Lower leg skin (tissue), 4 donors: ENCODE measurements at regions not wholly inside any gene's neighbourhood (a gene's known extent, or its start where the extent isn't known, plus 50 kb on each side); places are given as distances from the start of the nearest gene placed in this dataset.
"Not testable (repeated sequence)": the region's sequence is repeated elsewhere in the genome, so short reads cannot be mapped to it uniquely, and the experiment has no call there.

Experiments used
- DNase-seq, 2 donors: peaks; one replicate each; pipeline ENCODE4 v3.0.0-alpha.2; 2019; ENCODE audit warnings: low spot score in 2 of 2
- H3K4me3 ChIP-seq: fragments of 200-600 bp; sonication (generic); 2 replicates; pipeline ENCODE4 v1.5.1; 2017; ENCODE audit warnings: mild to moderate bottlenecking, low read depth; ENCODE audit not compliant: poor library complexity, severe bottlenecking
- POLR2A ChIP-seq, 2 donors: fragments of 450-650 bp; IDR thresholded peaks; one replicate each; pipeline ENCODE4 v1.6.1; 2016 to 2017; ENCODE audit warnings: antibody characterized with exemption in 2 of 2, mild to moderate bottlenecking in 1 of 2, moderate library complexity in 1 of 2
- WGBS, 2 donors: methylation state at CpG; one replicate each; pipeline ENCODE4 v1.1.5; 2018; 5-methylcytosine and 5-hydroxymethylcytosine counted together
- intact Hi-C: fragments of 100-400 bp; cut with DNase I; formaldehyde crosslinking; loops from one replicate; pipeline ENCODE4 v1.15.0; 2023; ENCODE audit warnings: low total_unique reads
- TF ChIP-seq, protein P1 (sequence below), 3 donors: fragments of 450-650 bp; IDR thresholded peaks; one replicate each; pipeline ENCODE4 v1.5.1; 2016; ENCODE audit warnings: antibody characterized with exemption in 3 of 3, mild to moderate bottlenecking in 3 of 3, moderate library complexity in 2 of 3

DNA sequence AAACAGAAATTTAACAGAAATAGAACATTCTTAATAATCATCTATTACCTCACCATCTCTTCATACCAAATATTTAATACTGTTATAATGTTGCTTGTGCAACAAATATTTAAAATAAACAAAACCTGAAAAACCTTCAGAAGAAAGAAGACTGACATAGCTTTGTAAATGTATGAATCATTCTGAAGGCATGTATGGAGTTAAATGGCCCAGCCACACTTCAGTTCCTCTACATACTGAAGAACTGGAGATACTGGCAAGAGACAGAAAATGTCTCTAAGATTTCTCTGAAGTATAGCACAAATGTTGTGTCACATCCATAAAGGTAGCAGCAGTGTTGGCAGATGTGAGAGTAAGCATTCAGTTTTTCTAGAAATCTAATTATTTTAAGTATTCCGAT, 275.3 kb upstream of the FGF13 start:
- DNase-seq: no peak
- no peak overlapping the region for H3K4me3 ChIP-seq
- intact Hi-C loops: no loop called here
- 95% methylated on average over 1 of the region's 1 CpG for WGBS, 2 donors
- TF ChIP-seq, protein P1, sequence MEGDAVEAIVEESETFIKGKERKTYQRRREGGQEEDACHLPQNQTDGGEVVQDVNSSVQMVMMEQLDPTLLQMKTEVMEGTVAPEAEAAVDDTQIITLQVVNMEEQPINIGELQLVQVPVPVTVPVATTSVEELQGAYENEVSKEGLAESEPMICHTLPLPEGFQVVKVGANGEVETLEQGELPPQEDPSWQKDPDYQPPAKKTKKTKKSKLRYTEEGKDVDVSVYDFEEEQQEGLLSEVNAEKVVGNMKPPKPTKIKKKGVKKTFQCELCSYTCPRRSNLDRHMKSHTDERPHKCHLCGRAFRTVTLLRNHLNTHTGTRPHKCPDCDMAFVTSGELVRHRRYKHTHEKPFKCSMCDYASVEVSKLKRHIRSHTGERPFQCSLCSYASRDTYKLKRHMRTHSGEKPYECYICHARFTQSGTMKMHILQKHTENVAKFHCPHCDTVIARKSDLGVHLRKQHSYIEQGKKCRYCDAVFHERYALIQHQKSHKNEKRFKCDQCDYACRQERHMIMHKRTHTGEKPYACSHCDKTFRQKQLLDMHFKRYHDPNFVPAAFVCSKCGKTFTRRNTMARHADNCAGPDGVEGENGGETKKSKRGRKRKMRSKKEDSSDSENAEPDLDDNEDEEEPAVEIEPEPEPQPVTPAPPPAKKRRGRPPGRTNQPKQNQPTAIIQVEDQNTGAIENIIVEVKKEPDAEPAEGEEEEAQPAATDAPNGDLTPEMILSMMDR (IDR thresholded peaks at IDR 0.05): no peak
- TF ChIP-seq POLR2A (IDR thresholded peaks at IDR 0.05): no peak

DNA sequence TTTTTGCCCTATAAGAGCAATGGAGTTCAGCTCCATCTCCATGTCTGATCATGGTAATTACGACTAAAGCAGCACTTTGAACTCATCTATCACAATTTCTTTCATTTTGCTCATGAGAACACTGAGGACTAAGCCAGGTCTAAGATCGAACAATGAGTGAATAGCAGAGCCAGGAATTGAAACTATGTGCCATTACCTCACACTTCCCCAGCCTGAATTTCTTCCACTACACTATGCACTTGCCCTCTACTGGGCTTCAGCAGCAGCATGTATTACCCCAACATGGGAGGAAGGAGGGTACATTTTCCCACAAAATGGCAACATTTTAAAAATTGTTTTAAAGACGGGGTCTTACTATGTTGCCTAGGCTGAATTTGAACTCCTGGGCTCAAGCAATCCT, 274.7 kb upstream of the FGF13 start:
- intact Hi-C loops: no loop called here
- DNase-seq: no peak
- 52 to 75% methylated on average over 3 of the region's 3 CpGs for WGBS, 2 donors
- H3K4me3 ChIP-seq: no peak overlapping the region
- TF ChIP-seq POLR2A (IDR thresholded peaks at IDR 0.05): no peak
- TF ChIP-seq, protein P1 (IDR thresholded peaks at IDR 0.05): no peak

DNA sequence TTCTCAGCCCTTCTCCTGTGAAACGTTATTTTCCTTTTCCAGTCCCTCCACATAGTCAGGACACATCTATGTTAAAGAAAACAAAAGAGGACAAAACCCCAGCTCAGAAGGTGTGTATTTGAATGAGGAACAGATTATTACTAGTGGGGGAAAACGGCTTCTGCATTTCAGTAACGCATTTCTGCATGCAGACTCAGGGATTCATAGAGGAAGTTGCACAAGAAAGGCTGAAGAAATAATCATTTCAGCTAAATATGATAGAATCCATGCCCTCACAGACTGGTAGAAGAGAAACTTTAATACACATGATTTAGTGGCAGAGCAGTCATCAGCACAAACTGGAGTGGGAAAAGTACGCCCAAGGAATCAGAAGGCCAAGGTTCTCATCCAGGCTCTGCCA, 270.8 kb upstream of the FGF13 start:
- DNase-seq: no peak
- WGBS, 2 donors: 71 to 74% methylated on average over 4 of the region's 4 CpGs
- no peak for TF ChIP-seq POLR2A (IDR thresholded peaks at IDR 0.05)
- TF ChIP-seq, protein P1 (IDR thresholded peaks at IDR 0.05): no peak
- no peak overlapping the region for H3K4me3 ChIP-seq
- intact Hi-C loops: no loop called here

DNA sequence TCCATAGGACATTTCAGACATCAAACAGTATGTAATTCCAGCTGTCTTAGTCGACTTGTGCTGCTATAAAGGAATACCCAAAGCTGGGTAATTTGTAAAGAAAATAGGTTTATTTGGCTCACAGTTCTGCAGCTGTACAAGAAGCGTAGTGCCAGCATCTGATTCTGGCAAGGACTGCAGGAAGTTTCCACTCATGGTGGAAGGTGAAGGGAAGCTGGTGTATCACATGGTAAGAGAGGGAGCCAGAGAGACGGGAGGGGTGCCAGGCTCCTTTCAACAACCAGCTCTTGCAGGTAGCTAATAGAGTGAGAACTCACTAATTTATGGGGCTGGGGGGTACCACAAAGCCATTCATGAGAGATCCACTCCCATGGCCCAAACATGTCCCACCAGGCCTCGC, 253.0 kb upstream of the FGF13 start:
- DNase-seq: no peak
- whole genome bisulfite sequencing, 2 donors: 48 to 62% methylated on average over 3 to 4 of the region's 4 CpGs
- no peak overlapping the region for H3K4me3 ChIP-seq
- intact Hi-C loops: no loop called here
- no peak for TF ChIP-seq POLR2A (IDR thresholded peaks at IDR 0.05)
- TF ChIP-seq, protein P1 (IDR thresholded peaks at IDR 0.05): no peak

DNA sequence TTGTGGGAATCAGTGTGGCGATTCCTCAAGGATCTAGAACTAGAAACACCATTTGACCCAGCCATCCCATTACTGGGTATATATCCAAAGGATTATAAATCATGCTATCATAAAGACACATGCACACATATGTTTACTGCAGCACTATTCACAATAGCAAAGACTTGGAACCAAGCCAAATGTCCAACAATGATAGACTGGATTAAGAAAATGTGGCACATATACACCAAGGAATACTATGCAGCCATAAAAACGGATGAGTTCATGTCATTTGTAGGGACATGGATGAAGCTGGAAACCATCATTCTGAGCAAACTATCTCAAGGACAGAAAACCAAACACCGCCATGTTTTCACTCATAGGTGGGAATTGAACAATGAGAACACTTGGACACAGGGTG, 250.9 kb upstream of the FGF13 start:
- WGBS, 2 donors: 73 to 100% methylated on average over 3 of the region's 3 CpGs
- DNase-seq, H3K4me3 ChIP-seq, intact Hi-C loops: not testable (repeated sequence)

DNA sequence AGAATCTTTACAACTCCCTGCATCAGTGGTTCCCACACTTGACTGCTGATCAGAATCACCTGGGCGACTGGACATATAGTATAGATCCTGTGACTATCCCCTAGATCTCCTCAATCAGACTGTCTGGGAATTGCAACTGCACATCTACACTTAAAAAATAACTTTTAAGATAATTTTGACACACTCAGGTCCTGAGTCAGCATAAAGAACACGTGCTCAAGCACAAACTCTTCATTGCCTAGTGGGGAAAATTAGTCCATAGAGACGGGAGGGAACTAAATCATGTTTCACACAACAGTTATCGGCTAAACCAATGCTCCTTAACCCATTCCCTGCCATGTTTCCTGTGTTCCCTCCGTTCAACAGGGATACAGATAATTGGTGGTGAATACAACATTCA, 243.5 kb upstream of the FGF13 start:
- H3K4me3 ChIP-seq: no peak overlapping the region
- DNase-seq: no peak
- 46 to 53% methylated on average over 5 of the region's 5 CpGs for WGBS, 2 donors
- intact Hi-C loops: no loop called here
- TF ChIP-seq, protein P1 (IDR thresholded peaks at IDR 0.05): no peak
- TF ChIP-seq POLR2A (IDR thresholded peaks at IDR 0.05): no peak
